HEK293 (cell line): ENCODE measurements at regions not wholly inside any gene's neighbourhood (a gene's known extent, or its start where the extent isn't known, plus 50 kb on each side); places are given as distances from the start of the nearest gene placed in this dataset.

ENCODE experiments used
- CTCF ChIA-PET: fragments of 350-600 bp; formaldehyde crosslinking; extraction: SDS; loops from one replicate; lab custom pipeline; 2021; ENCODE audit warnings: antibody characterized with exemption; lab: Yijun Ruan, JAX
- POLR2A ChIA-PET: fragments of 300-600 bp; formaldehyde crosslinking; extraction: SDS; loops from one replicate; lab custom pipeline; 2020; ENCODE audit warnings: antibody characterized with exemption, inconsistent platforms; lab: Yijun Ruan, JAX
- H3K27ac ChIP-seq: fragments of 200-500 bp; sonication (Bioruptor generic); 2 replicates; pipeline ENCODE4 v1.5.1; 2014; ENCODE audit warnings: low read depth, low read length, control low read depth, inconsistent platforms; ENCODE audit errors: extremely low read depth
- H3K36me3 ChIP-seq, 2 experiments: fragments of 200-500 bp in 1 of 2; sonication (Bioruptor generic) in 1 of 2; 1 replicate in 1 of 2; 2 replicates in 1 of 2; pipeline ENCODE4 v1.5.1; 2014 to 2017; ENCODE audit warnings: inconsistent platforms in 2 of 2, low read length in 2 of 2; ENCODE audit not compliant: control insufficient read depth in 2 of 2, insufficient read depth in 1 of 2
- H3K4me1 ChIP-seq: fragments of 200-500 bp; sonication (Bioruptor generic); 2 replicates; pipeline ENCODE4 v1.5.1; 2014; ENCODE audit warnings: mild to moderate bottlenecking, low read length, inconsistent platforms; ENCODE audit not compliant: control insufficient read depth, insufficient read depth
- H3K4me3 ChIP-seq: 2 replicates; pipeline ENCODE4 v1.5.1; 2011; ENCODE audit warnings: low read depth, mild to moderate bottlenecking, control low read depth, low read length, moderate library complexity
- H3K9me3 ChIP-seq: fragments of 200-500 bp; sonication (Bioruptor generic); 2 replicates; pipeline ENCODE4 v1.5.1; 2014; ENCODE audit warnings: low read depth, low read length, inconsistent platforms; ENCODE audit not compliant: control insufficient read depth, insufficient read depth
- GLI4 ChIP-seq: fragments of 450-650 bp; formaldehyde crosslinking; IDR thresholded peaks from 2 replicates; pipeline ENCODE4 v1.5.1; 2016; ENCODE audit warnings: missing biosample characterization, missing genetic modification characterization
- REST ChIP-seq: fragments of 450-650 bp; formaldehyde crosslinking; IDR thresholded peaks from 2 replicates; pipeline ENCODE4 v1.5.1; 2016; ENCODE audit warnings: missing biosample characterization, missing genetic modification characterization
- SCRT2 ChIP-seq: fragments of 450-650 bp; formaldehyde crosslinking; IDR thresholded peaks from 2 replicates; pipeline ENCODE4 v1.5.1; 2016; ENCODE audit warnings: missing biosample characterization, missing genetic modification characterization
- TCF7L2 ChIP-seq: IDR thresholded peaks from 2 replicates; pipeline ENCODE4 v1.6.1; 2011; ENCODE audit warnings: low read depth, mild to moderate bottlenecking, inconsistent platforms, low read length, moderate library complexity, borderline replicate concordance
- YY2 ChIP-seq: fragments of 450-650 bp; formaldehyde crosslinking; IDR thresholded peaks from 2 replicates; pipeline ENCODE4 v1.5.1; 2016; ENCODE audit warnings: missing biosample characterization, missing genetic modification characterization
- ZBTB44 ChIP-seq: fragments of 450-650 bp; IDR thresholded peaks from 2 replicates; pipeline ENCODE4 v1.5.1; 2018; ENCODE audit warnings: missing biosample characterization, mild to moderate bottlenecking, missing genetic modification characterization
- ZNF10 ChIP-seq: fragments of 450-650 bp; formaldehyde crosslinking; IDR thresholded peaks from 2 replicates; pipeline ENCODE4 v1.5.1; 2017; ENCODE audit warnings: missing biosample characterization, missing genetic modification characterization
- ZNF132 ChIP-seq: fragments of 450-650 bp; formaldehyde crosslinking; IDR thresholded peaks from 2 replicates; pipeline ENCODE4 v1.5.1; 2017; ENCODE audit warnings: missing biosample characterization, missing genetic modification characterization, borderline replicate concordance
- ZNF157 ChIP-seq: fragments of 450-650 bp; formaldehyde crosslinking; IDR thresholded peaks from 2 replicates; pipeline ENCODE4 v1.5.1; 2016; ENCODE audit warnings: missing biosample characterization, missing genetic modification characterization
- ZNF16 ChIP-seq: fragments of 450-650 bp; formaldehyde crosslinking; IDR thresholded peaks from 2 replicates; pipeline ENCODE4 v1.5.1; 2016; ENCODE audit warnings: low read depth, missing biosample characterization, missing genetic modification characterization
- ZNF19 ChIP-seq: fragments of 450-650 bp; formaldehyde crosslinking; IDR thresholded peaks from 2 replicates; pipeline ENCODE4; 2016; ENCODE audit warnings: missing biosample characterization, missing genetic modification characterization, low read depth
- ZNF280D ChIP-seq: fragments of 450-650 bp; formaldehyde crosslinking; IDR thresholded peaks from 2 replicates; pipeline ENCODE4 v1.5.1; 2016; ENCODE audit warnings: missing biosample characterization, missing genetic modification characterization
- ZNF302 ChIP-seq: fragments of 450-650 bp; formaldehyde crosslinking; IDR thresholded peaks from 2 replicates; pipeline ENCODE4 v1.5.1; 2016; ENCODE audit warnings: missing biosample characterization, missing genetic modification characterization, low read depth
- ZNF398 ChIP-seq: fragments of 450-650 bp; formaldehyde crosslinking; IDR thresholded peaks from 2 replicates; pipeline ENCODE4 v1.5.1; 2017; ENCODE audit warnings: missing biosample characterization, missing genetic modification characterization
- ZNF623 ChIP-seq: fragments of 450-650 bp; formaldehyde crosslinking; IDR thresholded peaks from 2 replicates; pipeline ENCODE4 v1.5.1; 2016; ENCODE audit warnings: missing biosample characterization, missing genetic modification characterization
- ZNF624 ChIP-seq: fragments of 450-650 bp; formaldehyde crosslinking; IDR thresholded peaks from 2 replicates; pipeline ENCODE4 v1.5.1; 2017; ENCODE audit warnings: missing biosample characterization, missing genetic modification characterization
- ZNF654 ChIP-seq: fragments of 450-650 bp; formaldehyde crosslinking; IDR thresholded peaks from 2 replicates; pipeline ENCODE4 v1.5.1; 2016; ENCODE audit warnings: low read depth, missing biosample characterization, missing genetic modification characterization
- ZNF692 ChIP-seq: fragments of 450-650 bp; formaldehyde crosslinking; IDR thresholded peaks from 2 replicates; pipeline ENCODE4 v1.5.1; 2016; ENCODE audit warnings: missing biosample characterization, missing genetic modification characterization
- ZNF747 ChIP-seq: fragments of 450-650 bp; formaldehyde crosslinking; IDR thresholded peaks from 2 replicates; pipeline ENCODE4 v1.5.1; 2016; ENCODE audit warnings: missing biosample characterization, missing genetic modification characterization
- ZNF776 ChIP-seq: fragments of 450-650 bp; formaldehyde crosslinking; IDR thresholded peaks from 2 replicates; pipeline ENCODE4 v1.5.0; 2017; ENCODE audit warnings: missing biosample characterization, missing genetic modification characterization, borderline replicate concordance
- ZSCAN16 ChIP-seq: fragments of 450-650 bp; formaldehyde crosslinking; IDR thresholded peaks from 2 replicates; pipeline ENCODE4 v1.5.1; 2016; ENCODE audit warnings: missing biosample characterization, missing genetic modification characterization
- ZSCAN4 ChIP-seq: fragments of 450-650 bp; formaldehyde crosslinking; IDR thresholded peaks from 2 replicates; pipeline ENCODE4 v1.5.1; 2017; ENCODE audit warnings: missing biosample characterization, missing genetic modification characterization

- TF ChIP-seq ZNF280D: no peak
- TF ChIP-seq ZNF302 (tag by site-specific recombination): no peak
- TF ChIP-seq REST: no peak
- TF ChIP-seq ZNF19 (tag by site-specific recombination): no peak
- TF ChIP-seq ZBTB44 (tag by site-specific recombination): no peak
- TF ChIP-seq TCF7L2: no peak
- TF ChIP-seq, all 188 proteins: peak for 0
Measured at GRCh38 chr11:98195300-98195699, 825.4 kb upstream of the CNTN5 start (continued).

GRCh38 chr11:98207086-98207485 is 813.7 kb upstream of the CNTN5 start:
- no peaks in the 10 kb centered on the region for H3K9me3 ChIP-seq
- POLR2A ChIA-PET: no interaction called here
- H3K4me3 ChIP-seq: no peak overlapping the region
- CTCF ChIA-PET: interaction anchor here (1.1 kb wide), 1 partner anchor 1743 kb away, joined by 3 read pairs; no protein-coding TSS in a partner anchor
- H3K4me1 ChIP-seq: no peaks in the 10 kb centered on the region
- TF ChIP-seq ZSCAN16 (tag by site-specific recombination): no peak
- TF ChIP-seq SCRT2: no peak
- no peak for TF ChIP-seq ZNF654 (tag by site-specific recombination)
- no peak for TF ChIP-seq YY2 (tag by site-specific recombination)
- no peak for TF ChIP-seq GLI4
- no peak for TF ChIP-seq ZNF10 (tag by site-specific recombination)
- TF ChIP-seq ZNF776 (tag by site-specific recombination): no peak
- no peak for TF ChIP-seq ZNF692
- H3K27ac ChIP-seq: no peak overlapping the region
- no peaks in the 10 kb centered on the region for H3K36me3 ChIP-seq

GRCh38 chr11:98227278-98227677 is 793.5 kb upstream of the CNTN5 start:
- CTCF ChIA-PET: no interaction called here
- Histone ChIP-seq H3K4me3 (no peak overlapping the region), H3K9me3 (no peaks in the 10 kb centered on the region), H3K27ac (no peak overlapping the region), H3K4me1 (no peaks in the 10 kb centered on the region), H3K36me3 (no peaks in the 10 kb centered on the region)
- POLR2A ChIA-PET: no interaction called here
- TF ChIP-seq ZNF623 (tag by site-specific recombination) (no peak), ZSCAN4 (tag by site-specific recombination) (no peak), ZNF16 (tag by site-specific recombination) (no peak), ZNF157 (tag by site-specific recombination) (no peak), ZNF624 (no peak), ZNF776 (tag by site-specific recombination) (no peak), ZNF398 (no peak), ZNF132 (tag by site-specific recombination) (no peak), ZNF747 (no peak), ZNF654 (tag by site-specific recombination) (no peak)
